Ramos (cell line): ENCODE measurements at regions not wholly inside any gene's neighbourhood (a gene's known extent, or its start where the extent isn't known, plus 50 kb on each side); places are given as distances from the start of the nearest gene placed in this dataset.

ENCODE experiments used
- in situ Hi-C: fragments of 300-500 bp; cut with MboI; formaldehyde crosslinking; loops from one replicate; pipeline ENCODE4 v1.14.3; 2022; ENCODE audit warnings: low sequenced_read_pairs; ENCODE audit not compliant: unreplicated experiment

- in situ Hi-C loops = no loop called here
These were observed 576.7 kb upstream of the POT1 start for GRCh38 chr7:125506331-125506730.

DNA sequence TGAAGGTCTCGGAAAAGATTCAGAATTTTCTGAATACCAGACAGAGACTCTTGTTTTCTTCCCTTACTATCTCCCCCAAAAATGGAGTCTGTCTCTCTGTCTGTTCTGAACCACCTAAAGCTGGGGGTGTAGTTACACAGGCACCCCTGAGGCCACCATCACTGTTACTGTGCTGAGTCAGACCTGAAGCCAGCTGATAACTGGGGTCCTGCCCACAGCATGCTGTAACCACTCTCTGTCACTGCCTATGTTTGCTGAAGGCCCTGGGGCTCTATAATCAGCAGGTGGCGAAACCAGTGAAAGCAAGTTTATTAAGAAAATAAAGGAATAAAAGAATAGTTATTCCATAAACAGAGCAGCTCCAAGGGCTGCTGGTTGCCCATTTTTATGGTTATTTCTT is 575.2 kb upstream of the POT1 start:
- in situ Hi-C loops = no loop called here

GRCh38 chr7:125495997-125496396 is 566.4 kb upstream of the POT1 start:
- in situ Hi-C loops = no loop called here

DNA sequence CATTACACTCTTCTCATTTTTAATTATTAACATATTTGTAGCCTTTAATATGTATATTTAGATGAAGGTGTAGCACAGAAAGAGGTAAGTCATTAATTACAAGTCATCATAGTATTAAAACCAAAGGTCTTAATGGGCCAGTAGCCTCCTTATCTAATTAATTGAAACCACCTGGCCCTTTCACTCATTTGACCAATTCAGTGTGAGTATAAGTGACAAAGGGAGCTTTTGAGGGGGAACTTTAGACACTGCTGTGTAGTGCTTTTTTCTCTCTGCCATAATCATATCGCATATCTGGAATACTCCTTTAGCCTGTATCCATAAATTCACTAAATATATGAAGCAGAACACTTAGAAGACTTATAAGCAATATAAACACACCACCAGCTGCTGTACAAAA is 562.9 kb upstream of the POT1 start:
- in situ Hi-C loops = no loop called here

DNA sequence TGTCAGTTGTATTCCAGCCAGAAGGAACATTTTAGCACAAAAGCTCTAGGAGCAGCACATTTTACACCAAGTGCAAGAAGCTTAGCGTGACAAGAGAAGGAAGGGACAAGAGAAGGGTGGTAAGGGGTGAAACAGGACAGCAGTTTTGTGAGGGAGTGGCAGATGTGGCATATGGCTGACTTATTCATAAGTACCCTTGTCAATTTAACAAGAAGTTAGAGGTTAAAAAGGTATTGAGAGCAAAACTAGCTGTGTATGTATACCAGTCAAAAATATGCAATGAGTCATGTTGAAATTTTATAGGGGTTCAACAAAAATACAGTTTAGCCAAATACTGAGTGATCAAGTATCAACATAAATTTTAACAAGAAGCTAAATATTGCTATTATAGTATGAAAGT is 561.5 kb upstream of the POT1 start:
- in situ Hi-C loops = no loop called here

GRCh38 chr7:125490167-125490566 is 560.5 kb upstream of the POT1 start:
- in situ Hi-C loops = no loop called here

GRCh38 chr7:125485223-125485622 is 555.6 kb upstream of the POT1 start:
- in situ Hi-C loops = no loop called here

GRCh38 chr7:125484755-125485154 is 555.1 kb upstream of the POT1 start:
- in situ Hi-C loops = no loop called here

DNA sequence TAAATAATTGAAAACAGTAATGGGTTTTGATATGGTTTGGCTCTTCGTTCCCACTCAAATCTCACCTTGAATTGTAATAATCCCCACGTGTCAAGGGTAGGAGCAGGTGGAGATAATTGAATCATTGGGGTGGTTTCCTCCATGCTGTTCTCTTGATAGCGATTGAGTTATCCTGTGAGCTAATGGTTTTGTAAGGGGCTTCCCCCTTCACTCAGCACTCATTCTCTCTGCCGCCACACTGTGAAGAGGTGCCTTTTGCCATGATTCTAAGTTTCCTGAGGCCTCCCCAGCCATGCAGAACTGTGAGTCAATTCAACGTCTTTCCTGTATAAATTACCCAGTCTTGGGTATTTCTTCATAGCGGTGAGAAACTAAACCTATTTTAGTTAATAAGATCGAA is 551.7 kb upstream of the POT1 start:
- in situ Hi-C loops = no loop called here

DNA sequence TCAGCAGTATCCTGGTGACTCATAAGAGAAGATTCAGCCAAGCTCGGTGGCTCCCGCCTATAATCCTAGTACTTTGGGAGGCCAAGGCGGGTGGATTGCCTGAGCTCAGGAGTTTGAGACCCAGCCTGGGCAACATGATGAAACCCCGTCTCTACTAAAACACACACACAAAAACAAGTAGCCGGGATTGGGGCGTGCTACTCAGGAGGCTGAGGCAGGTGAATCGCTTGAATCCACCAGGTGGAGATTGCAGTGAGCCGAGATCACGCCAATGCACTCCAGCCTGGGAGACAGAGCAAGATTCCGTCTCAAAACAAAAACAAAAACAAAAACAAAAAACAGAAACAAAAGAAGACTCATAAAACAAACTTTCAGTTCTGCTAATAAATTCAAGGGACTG is 551.1 kb upstream of the POT1 start:
- in situ Hi-C loops = no loop called here

- in situ Hi-C loops = no loop called here
These were observed 539.2 kb upstream of the POT1 start for GRCh38 chr7:125468855-125469174.

DNA sequence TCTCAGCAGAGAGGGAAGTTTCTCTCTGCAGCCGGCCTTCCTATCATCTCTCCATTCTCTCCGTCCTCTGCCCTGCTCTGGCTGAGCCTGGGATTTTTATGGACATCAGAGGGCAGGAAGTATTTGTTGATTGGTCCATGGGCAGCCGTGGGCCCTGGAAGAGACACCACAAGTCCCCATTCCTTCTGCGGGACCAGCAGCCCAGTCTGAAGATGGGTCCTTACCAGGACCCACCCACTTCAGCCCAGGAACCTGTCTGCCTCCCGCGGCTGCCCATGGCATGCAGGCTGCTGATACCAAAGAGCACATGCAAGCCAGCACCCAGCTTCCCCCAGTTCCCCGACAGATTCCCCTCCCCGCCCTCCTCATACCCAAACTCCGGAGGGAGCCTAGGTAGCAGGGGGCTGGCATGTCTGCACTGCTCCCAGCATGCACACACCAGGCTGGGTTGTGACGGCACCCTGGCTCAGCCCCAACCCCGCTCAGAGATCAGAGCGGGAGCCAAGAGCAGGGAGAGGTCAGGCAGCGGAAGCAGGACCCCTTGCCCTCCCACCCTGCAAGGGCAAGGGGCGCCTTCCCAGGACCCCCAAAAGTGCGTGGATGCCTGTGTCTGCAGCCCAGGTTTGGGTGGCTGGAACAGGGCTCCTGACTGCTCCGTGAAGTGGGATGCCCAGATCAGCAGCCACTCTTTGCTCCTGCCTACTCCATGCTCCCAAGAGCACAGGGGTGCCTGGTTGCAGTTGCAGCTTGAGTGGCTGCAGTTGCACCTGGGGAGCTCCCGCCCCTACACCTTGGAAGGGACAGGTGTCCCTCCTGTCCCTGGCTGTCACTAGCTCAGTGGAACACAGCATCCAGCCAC is 538.6 kb upstream of the POT1 start:
- in situ Hi-C loops = no loop called here

GRCh38 chr7:125465527-125465926 is 535.9 kb upstream of the POT1 start:
- in situ Hi-C loops = no loop called here

GRCh38 chr7:125462615-125463014 is 533.0 kb upstream of the POT1 start:
- in situ Hi-C loops = no loop called here

DNA sequence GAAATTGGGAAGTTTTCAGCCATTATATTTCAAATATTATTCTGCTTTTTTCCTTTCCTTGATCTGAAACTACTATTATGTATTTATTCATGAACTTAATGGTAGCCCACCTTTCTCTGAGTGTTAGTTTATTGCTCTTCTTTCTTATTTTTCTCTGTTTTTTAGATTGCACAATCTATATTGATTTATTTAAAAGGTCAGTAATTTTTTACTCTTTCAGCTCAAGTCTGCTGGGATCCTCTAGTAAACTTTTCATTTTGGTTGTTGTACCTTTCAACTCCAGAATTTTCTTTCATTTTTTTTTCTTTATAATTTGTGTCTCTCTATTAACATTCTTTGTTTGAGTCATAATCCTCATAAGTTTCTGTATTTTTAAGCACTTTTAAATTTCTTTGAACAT is 529.4 kb upstream of the POT1 start:
- in situ Hi-C loops = no loop called here

DNA sequence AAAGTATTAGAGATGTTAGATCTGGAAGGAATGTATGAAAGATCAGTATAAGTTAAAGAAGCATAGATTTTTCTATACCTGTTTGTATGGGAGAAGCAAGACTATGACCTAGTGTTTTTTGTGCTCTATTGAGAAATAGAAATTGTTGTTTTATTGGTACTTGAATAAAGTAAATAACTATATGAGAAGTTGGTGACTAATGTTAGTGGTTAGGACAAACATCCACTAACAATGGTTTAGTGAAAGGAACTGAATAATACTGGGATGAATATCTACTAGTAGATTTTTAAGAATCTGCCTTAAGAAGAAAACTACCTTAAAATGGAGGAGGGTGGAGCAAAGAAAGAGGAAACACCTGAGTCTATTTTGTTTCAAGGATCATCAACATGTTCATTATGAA is 521.1 kb upstream of the POT1 start:
- in situ Hi-C loops = no loop called here

- in situ Hi-C loops = no loop called here
These were observed 516.2 kb upstream of the POT1 start for GRCh38 chr7:125445836-125446235.

DNA sequence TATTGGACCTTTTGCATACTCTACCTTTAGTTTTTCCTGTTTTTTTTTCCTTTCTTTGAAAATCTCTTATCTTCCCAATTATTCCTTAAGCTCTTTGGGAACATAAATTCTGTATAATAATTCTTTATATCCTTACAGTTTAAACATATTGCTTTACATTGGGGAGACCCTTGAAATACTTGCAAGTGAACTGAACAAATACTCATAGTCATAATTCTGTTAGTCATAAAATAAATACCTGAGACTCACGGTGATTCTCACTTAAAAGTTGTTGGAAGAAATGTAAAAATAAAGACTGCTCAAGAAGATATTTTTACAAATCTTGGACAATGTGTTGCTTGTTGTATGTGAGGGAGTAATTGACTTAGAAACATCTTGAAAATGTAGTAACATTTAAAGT is 515.2 kb upstream of the POT1 start:
- in situ Hi-C loops = no loop called here

DNA sequence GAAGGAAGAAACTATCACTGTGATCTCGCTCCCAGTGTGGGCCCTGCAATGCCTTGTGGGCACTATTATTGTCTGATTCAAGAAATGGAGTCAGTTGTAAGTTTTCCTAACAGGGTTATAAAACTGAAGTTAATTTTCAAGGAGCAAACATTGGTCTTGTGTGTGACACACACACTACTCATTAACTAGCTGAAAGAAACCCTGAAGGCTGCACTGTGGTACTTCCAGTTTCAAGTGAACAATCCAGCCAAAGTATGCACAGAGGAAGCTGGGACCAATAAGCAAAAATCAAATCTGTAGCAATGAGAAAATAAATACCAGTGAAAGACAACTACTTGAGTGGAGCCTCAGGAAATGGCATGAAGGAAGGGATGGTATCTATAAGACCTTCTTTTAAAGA is 506.6 kb upstream of the POT1 start:
- in situ Hi-C loops = no loop called here

DNA sequence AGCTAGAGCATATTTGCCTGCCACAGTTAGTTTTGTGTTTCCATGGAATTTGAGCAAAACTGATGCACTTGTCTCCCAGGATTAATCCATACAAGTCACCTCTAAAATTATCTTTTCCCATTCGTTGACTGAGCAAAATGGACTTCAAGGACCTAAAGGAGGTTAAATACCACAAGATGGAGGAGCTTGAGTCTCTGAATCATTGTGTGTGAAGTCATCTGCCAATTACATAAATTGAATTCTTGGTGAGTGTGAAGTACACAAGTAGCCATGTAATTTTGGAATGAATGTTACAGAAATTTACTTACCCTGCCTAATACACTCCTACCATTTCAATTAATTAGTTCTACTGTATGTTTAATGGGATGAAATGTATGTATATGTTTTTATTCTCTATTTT is 501.7 kb upstream of the POT1 start:
- in situ Hi-C loops = no loop called here

- in situ Hi-C loops = no loop called here
These were observed 500.4 kb upstream of the POT1 start for GRCh38 chr7:125430013-125430412.

- in situ Hi-C loops = no loop called here
These were observed 498.1 kb upstream of the POT1 start for GRCh38 chr7:125427676-125428075.

DNA sequence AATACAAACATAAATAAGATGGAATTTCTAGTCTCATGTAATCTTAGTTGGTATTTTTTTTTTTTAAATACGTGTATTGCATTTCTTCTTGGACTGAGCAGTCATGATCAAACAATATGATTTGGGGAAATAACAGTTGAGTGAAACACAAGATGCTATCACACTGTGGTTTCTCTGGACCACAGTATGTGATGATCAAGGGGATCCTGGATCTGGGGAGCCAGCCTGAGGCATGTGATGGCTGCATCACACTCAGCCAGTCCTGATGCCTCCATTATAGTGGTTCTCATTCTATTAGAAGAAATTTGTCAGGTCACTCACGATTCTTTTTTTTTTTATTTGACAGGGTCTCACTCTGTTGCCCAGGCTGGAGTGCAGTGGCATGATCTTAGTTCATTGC is 495.9 kb upstream of the POT1 start:
- in situ Hi-C loops = no loop called here
